IMR-90 (cell line): ENCODE measurements at regions not wholly inside any gene's neighbourhood (a gene's known extent, or its start where the extent isn't known, plus 50 kb on each side); places are given as distances from the start of the nearest gene placed in this dataset.

Experiments used
- ATAC-seq: fragments of 200-7000 bp; cut with Tn5 transposase; 2 replicates; pipeline ENCODE4 v1.9.1; 2020; ENCODE audit warnings: low read depth, mild to moderate bottlenecking, moderate library complexity
- BruUV-seq: library from RNA; stranded (reverse); fragments of 400-500 nt; replicated peaks from 2 replicates; lab custom pipeline; 2021; lab: Mats Ljungman, UMichigan
- CTCF ChIA-PET: fragments of 300-600 bp; formaldehyde crosslinking; extraction: SDS; loops from one replicate; lab custom pipeline; 2021; ENCODE audit warnings: antibody characterized with exemption; lab: Yijun Ruan, JAX
- POLR2A ChIA-PET: fragments of 300-600 bp; sonication (Branson Sonifier 250); formaldehyde crosslinking; loops from one replicate; lab custom pipeline; 2022; ENCODE audit warnings: antibody characterized with exemption; ENCODE audit not compliant: unreplicated experiment; lab: Charles Lee
- DNase-seq: peaks from one replicate; pipeline ENCODE4 v3.0.0; 2013
- H2AFZ ChIP-seq: replicated peaks from 2 replicates; pipeline ENCODE3; 2013; ENCODE audit warnings: low read length, mild to moderate bottlenecking; ENCODE audit not compliant: poor library complexity
- H2AK5ac ChIP-seq: 2 replicates; pipeline ENCODE4 v1.6.1; 2013; ENCODE audit warnings: low read depth, low read length, inconsistent platforms
- H2AK9ac ChIP-seq: replicated peaks from 2 replicates; pipeline ENCODE3; 2013; ENCODE audit warnings: mild to moderate bottlenecking, low read depth, low read length, moderate library complexity; ENCODE audit not compliant: poor library complexity
- H2BK120ac ChIP-seq: 2 replicates; pipeline ENCODE4 v1.6.1; 2013; ENCODE audit warnings: low read depth, low read length, inconsistent platforms
- H2BK15ac ChIP-seq: 3 replicates; pipeline ENCODE4 v1.6.1; 2013; ENCODE audit warnings: low read depth, low read length, inconsistent platforms
- H2BK20ac ChIP-seq: 2 replicates; pipeline ENCODE4 v1.6.1; 2013; ENCODE audit warnings: low read depth, mild to moderate bottlenecking, inconsistent platforms, low read length, moderate library complexity
- H2BK5ac ChIP-seq: 2 replicates; pipeline ENCODE4 v1.6.1; 2013; ENCODE audit warnings: mild to moderate bottlenecking, low read depth, low read length, inconsistent platforms; ENCODE audit not compliant: poor library complexity, severe bottlenecking
- H3K14ac ChIP-seq: replicated peaks from 2 replicates; pipeline ENCODE4 v1.6.1; 2013; ENCODE audit warnings: low read depth, low read length, inconsistent platforms
- H3K18ac ChIP-seq: 2 replicates; pipeline ENCODE4 v1.6.1; 2013; ENCODE audit warnings: low read depth, low read length, control low read depth
- H3K23ac ChIP-seq: 2 replicates; pipeline ENCODE4 v1.6.1; 2013; ENCODE audit warnings: low read depth, low read length, inconsistent platforms
- H3K27ac ChIP-seq: 2 replicates; pipeline ENCODE4 v1.5.1; 2013; ENCODE audit warnings: mild to moderate bottlenecking, control low read depth, low read length; ENCODE audit not compliant: insufficient read depth
- H3K27me3 ChIP-seq: 2 replicates; pipeline ENCODE4 v1.6.1; 2013; ENCODE audit warnings: low read length; ENCODE audit not compliant: control insufficient read depth, insufficient read depth
- H3K36me3 ChIP-seq: 2 replicates; pipeline ENCODE4 v1.6.1; 2013; ENCODE audit warnings: low read length, mixed read lengths; ENCODE audit not compliant: control insufficient read depth, insufficient read depth
- H3K4ac ChIP-seq: 2 replicates; pipeline ENCODE4 v1.6.1; 2013; ENCODE audit warnings: low read depth, low read length, inconsistent platforms
- H3K4me1 ChIP-seq: 2 replicates; pipeline ENCODE4 v1.6.1; 2013; ENCODE audit warnings: low read length, mixed read lengths; ENCODE audit not compliant: control insufficient read depth, insufficient read depth
- H3K4me2 ChIP-seq: 2 replicates; pipeline ENCODE4 v1.6.1; 2013; ENCODE audit warnings: low read depth, mild to moderate bottlenecking, control low read depth, low read length, moderate library complexity
- H3K4me3 ChIP-seq: 2 replicates; pipeline ENCODE4 v1.5.1; 2013; ENCODE audit warnings: low read depth, mild to moderate bottlenecking, control low read depth, low read length, moderate library complexity; ENCODE audit not compliant: insufficient read depth
- H3K56ac ChIP-seq: 2 replicates; pipeline ENCODE4 v1.6.1; 2013; ENCODE audit warnings: low read length, inconsistent platforms; ENCODE audit not compliant: insufficient read depth; ENCODE audit errors: extremely low read depth
- H3K79me1 ChIP-seq, 2 experiments: 2 replicates each; pipeline ENCODE4 v1.6.1; 2013; ENCODE audit warnings: low read length in 2 of 2, inconsistent platforms in 1 of 2, low read depth in 1 of 2
- H3K9ac ChIP-seq: 2 replicates; pipeline ENCODE4 v1.6.1; 2013; ENCODE audit warnings: low read depth, low read length, control low read depth
- H3K9me1 ChIP-seq: 2 replicates; pipeline ENCODE4 v1.6.1; 2013; ENCODE audit warnings: low read length, inconsistent platforms; ENCODE audit not compliant: insufficient read depth
- H3K9me3 ChIP-seq: 2 replicates; pipeline ENCODE4 v1.6.1; 2013; ENCODE audit warnings: low read length; ENCODE audit not compliant: control insufficient read depth, insufficient read depth
- H4K20me1 ChIP-seq: 2 replicates; pipeline ENCODE4 v1.6.1; 2013; ENCODE audit warnings: low read length, inconsistent platforms; ENCODE audit not compliant: insufficient read depth
- H4K5ac ChIP-seq: 2 replicates; pipeline ENCODE4 v1.6.1; 2013; ENCODE audit warnings: mild to moderate bottlenecking, low read depth, low read length, control low read depth
- H4K8ac ChIP-seq, 2 experiments: 2 replicates each; pipeline ENCODE4 v1.6.1; 2013; ENCODE audit warnings: low read depth in 2 of 2, low read length in 2 of 2, control low read depth in 1 of 2, inconsistent platforms in 1 of 2
- H4K91ac ChIP-seq: 2 replicates; pipeline ENCODE4 v1.6.1; 2013; ENCODE audit warnings: low read depth, low read length, inconsistent platforms; ENCODE audit not compliant: insufficient read depth
- NFE2L2 ChIP-seq: fragments of 150-350 bp; IDR thresholded peaks from 2 replicates; pipeline ENCODE4 v1.6.1; 2016; ENCODE audit warnings: low read depth, mild to moderate bottlenecking, low read length
- WGBS, 2 experiments: methylation state at CpG; one replicate each; pipeline versions ENCODE4 v1.1.5 to v1.1.7; 2013; ENCODE audit warnings: missing lambda C conversion rate in 2 of 2; ENCODE audit not compliant: insufficient read length in 1 of 2; ENCODE audit errors: extremely low coverage in 2 of 2; 5-methylcytosine and 5-hydroxymethylcytosine counted together
- dilution Hi-C: fragments of 300-500 bp; cut with HindIII; formaldehyde crosslinking; loops from one replicate; pipeline ENCODE4 v1.14.3; 2018; ENCODE audit warnings: low sequenced_read_pairs; ENCODE audit not compliant: unreplicated experiment
- in situ Hi-C: fragments of 300-500 bp; cut with MboI; formaldehyde crosslinking; loops from 3 replicates; pipeline ENCODE4 v1.14.3; 2019; ENCODE audit warnings: low sequenced_read_pairs, inconsistent platforms, mixed read lengths
- intact Hi-C: fragments of 100-400 bp; cut with micrococcal nuclease; formaldehyde crosslinking; loops from 2 replicates; pipeline ENCODE4 v1.10.0; 2022

GRCh38 chr18:2123077-2123476 is 448.2 kb downstream of the METTL4 start:
- H3K9me3 ChIP-seq: no peaks in the 10 kb centered on the region
- H3K36me3 ChIP-seq: no peaks in the 10 kb centered on the region
- no peak for TF ChIP-seq NFE2L2
- no peaks in the 10 kb centered on the region for H3K4me1 ChIP-seq
- ATAC-seq: no peak
- no peak overlapping the region for H3K4me3 ChIP-seq
- no peaks in the 10 kb centered on the region for H3K79me1 ChIP-seq
- no peak overlapping the region for H3K18ac ChIP-seq
- H3K9me1 ChIP-seq: no peaks in the 10 kb centered on the region
- H2AK9ac ChIP-seq: no peak overlapping the region
- no peak overlapping the region for H3K14ac ChIP-seq
- no peak overlapping the region for H3K9ac ChIP-seq
- no peak overlapping the region for H4K91ac ChIP-seq
- CTCF ChIA-PET: no interaction called here
- BruUV-seq: no TSS peak
- no peak overlapping the region for H2BK20ac ChIP-seq
- dilution Hi-C loops: no loop called here
- intact Hi-C loops: no loop called here
- H2BK120ac ChIP-seq: no peak overlapping the region
- H2AK5ac ChIP-seq: no peak overlapping the region
- no peaks in the 10 kb centered on the region for H3K27me3 ChIP-seq
- no peak overlapping the region for H2BK15ac ChIP-seq
- DNase-seq: no peak
- no peaks in the 10 kb centered on the region for H4K20me1 ChIP-seq
- no peak overlapping the region for H2BK5ac ChIP-seq
- in situ Hi-C loops: no loop called here
- no peak overlapping the region for H4K8ac ChIP-seq
- POLR2A ChIA-PET: no interaction called here
- WGBS, 2 experiments: no CpG with 5 or more reads among the region's 2 CpGs
- H4K5ac ChIP-seq: no peak overlapping the region
- H2AFZ ChIP-seq: no peak overlapping the region
- H3K4ac ChIP-seq: no peak overlapping the region
- no peak overlapping the region for H3K56ac ChIP-seq
- H3K4me2 ChIP-seq: no peak overlapping the region
- no peak overlapping the region for H3K23ac ChIP-seq
- H3K27ac ChIP-seq: no peak overlapping the region
